ENCODE measurements at regions not wholly inside any gene's neighbourhood (a gene's known extent, or its start where the extent isn't known, plus 50 kb on each side); places are given as distances from the start of the nearest gene placed in this dataset.
A peak's percentile ranks its signal among the peaks of the same experiment; 100 is the strongest.

GRCh38 chr1:29520571-29521437, 284.5 kb downstream of the PTPRU start:
- DNase-seq, result no peak

- DNase-seq, result no peak
Observed at GRCh38 chr1:29519788-29520110, 283.4 kb downstream of the PTPRU start.

DNA sequence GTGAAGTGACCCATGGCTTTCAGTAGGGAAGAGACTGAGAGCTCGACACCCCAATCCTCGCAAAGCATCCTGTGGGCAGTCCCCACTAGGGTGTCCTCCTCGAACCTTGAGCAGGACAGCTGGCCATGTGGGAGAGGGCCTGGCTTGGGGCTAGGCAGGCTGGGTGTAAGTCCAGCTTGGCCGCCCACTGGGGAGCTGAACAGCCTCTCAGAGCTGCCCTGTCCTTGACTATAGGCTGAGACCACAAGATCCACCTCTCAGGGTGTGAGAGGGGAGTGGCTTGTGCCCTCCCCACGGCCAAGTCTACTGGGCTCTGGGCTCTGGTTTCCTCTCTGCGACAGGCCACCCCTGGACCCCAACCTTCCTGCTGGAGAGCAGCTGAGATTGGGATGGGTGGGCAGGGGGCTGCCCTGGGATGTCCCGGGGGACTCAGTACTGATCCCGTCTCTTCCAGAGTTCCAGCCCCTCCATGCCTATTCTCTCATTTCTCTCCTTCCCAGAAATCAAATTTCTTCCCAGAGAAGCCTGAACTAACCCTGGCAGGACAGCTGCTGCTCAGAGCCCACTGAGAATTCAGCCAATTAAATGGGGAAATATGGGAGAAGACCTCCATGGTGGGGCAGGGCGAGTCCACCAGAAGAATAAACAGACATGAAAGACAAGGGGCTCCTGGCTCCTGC, 282.9 kb downstream of the PTPRU start:
- no peak for DNase-seq

DNA sequence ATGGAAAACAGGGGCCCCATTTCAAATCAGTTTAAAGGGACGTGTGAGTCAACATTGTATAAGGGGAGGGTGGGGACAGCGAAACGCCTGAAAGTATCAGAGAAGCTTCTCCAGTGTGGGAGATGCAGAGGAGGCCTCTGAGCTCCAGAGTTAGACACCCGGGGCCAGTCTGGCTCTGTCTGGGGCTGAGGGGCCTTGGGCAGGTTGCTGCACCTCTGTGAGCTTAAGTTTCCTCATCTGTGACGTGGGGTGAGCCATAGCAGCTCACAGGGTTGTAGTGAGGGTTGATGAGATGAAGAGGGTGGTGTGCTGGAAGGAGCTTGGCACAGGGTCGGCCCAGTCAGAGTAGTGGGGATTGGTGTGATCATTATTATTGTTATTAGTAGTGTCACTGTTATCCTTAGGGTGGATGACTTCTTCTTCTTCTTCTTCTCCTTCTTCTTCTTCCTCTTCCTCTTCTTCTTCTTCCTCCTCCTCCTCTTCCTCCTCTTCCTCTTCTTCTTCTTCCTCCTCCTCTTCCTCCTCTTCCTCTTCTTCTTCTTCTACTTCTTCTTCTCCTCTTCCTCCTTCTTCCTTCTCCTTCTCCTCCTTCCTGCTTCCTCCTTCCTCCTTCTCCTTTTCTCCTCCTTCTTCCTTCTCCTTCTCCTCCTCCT, 282.0 kb downstream of the PTPRU start:
- DNase-seq, result no peak

- no peak for DNase-seq
Observed at GRCh38 chr1:29517251-29518086, 281.1 kb downstream of the PTPRU start.

- DNase-seq, result no peak
Observed at GRCh38 chr1:29516063-29516820, 279.9 kb downstream of the PTPRU start.

- no peak for DNase-seq
Observed at GRCh38 chr1:29515170-29515955, 279.0 kb downstream of the PTPRU start.

GRCh38 chr1:29514361-29515169, 278.2 kb downstream of the PTPRU start:
- DNase-seq, result no peak

DNA sequence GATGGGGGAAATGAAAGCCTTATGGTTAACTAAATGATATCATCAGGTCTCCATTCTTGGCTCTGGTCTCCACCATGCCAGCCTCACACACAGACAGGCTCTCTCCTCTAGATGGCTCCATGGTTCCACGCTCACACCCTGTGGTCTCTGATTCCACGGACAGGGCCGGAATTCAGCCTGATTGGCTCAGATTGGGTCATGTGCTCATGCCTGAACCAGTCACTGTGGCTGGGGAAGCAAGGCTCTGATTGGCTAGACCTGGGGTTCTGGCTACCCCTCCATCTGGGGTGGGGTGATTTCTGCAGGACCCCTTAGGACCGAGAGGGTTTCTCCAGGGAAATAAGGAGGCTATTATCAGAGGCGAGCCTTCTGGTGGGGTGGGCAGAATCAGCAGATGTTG, 277.0 kb downstream of the PTPRU start:
- DNase-seq, result peak; percentile 65

DNA sequence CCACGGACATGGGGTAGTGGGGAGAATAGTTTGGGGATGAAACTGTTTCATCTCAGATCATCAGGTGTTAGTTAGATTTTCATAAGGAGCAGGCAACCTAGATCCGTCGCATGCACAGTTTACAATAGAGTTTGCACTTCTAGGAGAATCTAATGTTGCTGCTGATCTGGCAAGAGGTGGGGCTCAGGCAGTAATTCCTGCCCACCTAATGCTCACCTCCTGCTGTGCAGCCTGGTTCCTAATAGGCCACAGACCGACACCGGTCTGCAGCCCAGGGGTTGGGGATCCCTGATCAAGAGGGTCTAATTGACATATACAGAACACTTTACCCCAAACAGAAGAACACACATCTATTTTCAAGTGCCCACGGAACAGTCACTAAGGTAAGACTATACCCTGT, 275.1 kb downstream of the PTPRU start:
- DNase-seq, result no peak

- DNase-seq, result no peak
Observed at GRCh38 chr1:29508458-29509107, 272.3 kb downstream of the PTPRU start.

- DNase-seq, result no peak
Observed at GRCh38 chr1:29506678-29507225, 270.4 kb downstream of the PTPRU start.

- no peak for DNase-seq
Observed at GRCh38 chr1:29505532-29506220, 269.4 kb downstream of the PTPRU start.

DNA sequence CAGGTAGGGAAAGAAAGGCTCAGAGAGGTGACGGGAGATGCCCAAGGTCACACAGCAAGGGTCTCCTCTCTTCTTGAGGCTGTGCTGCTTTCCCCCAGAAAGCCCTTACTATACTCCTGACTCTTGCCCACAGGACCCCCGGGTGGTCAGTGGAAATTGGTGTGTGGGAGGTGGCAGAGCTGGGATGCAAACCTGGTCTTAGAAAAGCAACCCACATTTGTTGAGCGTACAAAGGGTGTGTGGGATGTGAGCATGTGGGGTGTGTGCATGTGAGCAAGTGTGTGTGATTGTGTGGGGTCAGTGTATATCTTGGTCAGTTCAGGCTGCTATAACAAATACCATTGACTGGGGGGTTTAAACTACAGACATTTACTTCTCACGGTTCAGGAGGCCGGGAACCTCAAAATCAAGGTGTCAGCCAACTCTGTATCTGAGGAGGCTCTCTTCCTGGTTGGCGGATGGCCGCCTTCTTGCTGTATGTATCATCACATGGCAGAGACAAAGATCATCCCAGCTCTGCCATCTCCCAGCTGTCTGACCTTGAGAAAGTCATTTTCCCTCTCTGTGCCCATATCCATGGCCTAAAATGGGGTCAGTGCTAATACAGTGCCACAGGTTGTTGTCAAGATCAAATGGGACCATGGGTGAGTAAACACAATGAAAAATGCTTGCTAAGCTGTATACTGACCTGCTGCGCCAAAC, 268.5 kb downstream of the PTPRU start:
- DNase-seq, result no peak

GRCh38 chr1:29504196-29504595, 267.9 kb downstream of the PTPRU start:
- DNase-seq, result no peak

DNA sequence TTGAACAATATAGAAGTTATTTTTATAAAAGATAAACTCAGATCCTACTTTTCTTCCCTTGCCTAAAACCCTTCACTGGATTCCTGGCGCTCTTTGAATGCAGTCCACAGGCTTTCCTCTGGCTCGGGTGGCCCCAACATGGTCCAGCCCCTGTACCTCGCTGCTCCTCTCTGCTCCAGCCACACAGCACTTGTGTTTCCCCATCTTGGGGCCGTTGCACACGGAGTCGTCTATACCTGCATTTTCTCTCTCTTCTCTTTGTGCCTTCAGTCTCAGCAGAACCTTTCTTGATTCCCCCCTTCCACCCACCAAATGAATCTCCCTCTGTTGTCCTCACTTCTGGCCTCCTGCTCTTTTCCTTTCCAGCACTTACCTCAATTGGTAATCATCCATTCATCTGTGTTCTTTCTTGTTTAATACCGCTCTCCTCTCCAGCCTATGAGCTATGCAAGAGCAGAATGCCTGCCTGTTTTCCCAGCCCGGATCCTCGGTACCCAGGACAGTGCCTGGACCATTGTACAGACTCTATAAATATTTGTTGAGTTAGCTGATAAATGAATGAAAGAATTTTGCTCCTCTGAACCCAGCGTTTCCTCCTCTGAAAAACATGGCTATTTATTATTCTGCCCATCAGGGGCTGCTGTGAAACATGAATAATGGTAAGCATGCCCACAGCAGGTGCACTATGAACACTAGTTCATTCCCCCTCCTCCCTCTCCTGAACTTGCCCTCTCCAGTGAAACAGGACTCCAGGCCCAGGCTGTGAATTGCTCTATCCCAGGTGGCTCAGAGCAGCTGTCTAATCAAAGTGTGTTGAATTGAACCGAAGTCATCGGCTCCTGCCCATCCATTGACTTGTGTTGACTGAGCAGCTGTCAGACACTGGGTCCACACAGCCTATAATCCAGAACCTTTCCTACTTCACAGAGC, 266.9 kb downstream of the PTPRU start:
- DNase-seq, result peak; percentile 68

DNA sequence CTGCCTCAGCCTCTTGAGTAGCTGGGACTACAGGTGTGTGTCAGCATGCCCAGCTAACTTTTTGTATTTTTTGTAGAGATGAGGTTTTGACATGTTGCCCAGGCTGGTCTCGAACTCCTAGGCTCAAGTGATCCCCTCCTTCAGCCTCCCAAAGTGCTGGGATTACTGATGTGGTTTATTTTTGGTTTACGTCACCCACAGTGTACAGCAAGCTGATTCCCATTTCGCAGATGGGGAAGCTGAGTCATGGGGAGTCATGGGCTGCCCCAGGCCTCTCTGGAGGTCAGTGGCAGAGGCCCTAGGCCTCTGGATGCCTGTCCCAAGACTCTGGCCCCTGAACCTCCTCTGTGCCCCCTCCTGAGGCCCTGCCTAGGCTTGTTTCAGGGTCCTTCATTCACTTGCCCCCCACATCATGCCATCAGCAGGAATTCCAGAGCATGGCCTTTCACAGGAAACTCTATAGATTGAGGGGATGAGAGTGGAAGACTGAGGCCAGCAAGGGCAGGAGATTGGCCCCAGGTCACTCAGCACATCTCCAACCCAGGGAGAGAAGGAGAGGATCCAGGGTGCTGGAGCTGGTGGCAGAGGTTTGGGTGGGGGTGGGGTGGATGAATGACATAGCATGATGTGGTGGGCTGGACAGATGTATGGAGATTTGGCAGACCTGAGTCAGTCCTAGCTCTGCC, 266.0 kb downstream of the PTPRU start:
- DNase-seq, result no peak

Data from COR-L47 (cell line).